HG03095 (cell line): ENCODE measurements at regions not wholly inside any gene's neighbourhood (a gene's known extent, or its start where the extent isn't known, plus 50 kb on each side); places are given as distances from the start of the nearest gene placed in this dataset.
"Not testable (repeated sequence)": the region's sequence is repeated elsewhere in the genome, so short reads cannot be mapped to it uniquely, and the experiment has no call there.

Experiments used
- ATAC-seq: cut with Tn5 transposase; IDR thresholded peaks from one replicate; pipeline ENCODE4 v1.9.1; 2021; ENCODE audit warnings: moderate library complexity; ENCODE audit not compliant: unreplicated experiment

DNA sequence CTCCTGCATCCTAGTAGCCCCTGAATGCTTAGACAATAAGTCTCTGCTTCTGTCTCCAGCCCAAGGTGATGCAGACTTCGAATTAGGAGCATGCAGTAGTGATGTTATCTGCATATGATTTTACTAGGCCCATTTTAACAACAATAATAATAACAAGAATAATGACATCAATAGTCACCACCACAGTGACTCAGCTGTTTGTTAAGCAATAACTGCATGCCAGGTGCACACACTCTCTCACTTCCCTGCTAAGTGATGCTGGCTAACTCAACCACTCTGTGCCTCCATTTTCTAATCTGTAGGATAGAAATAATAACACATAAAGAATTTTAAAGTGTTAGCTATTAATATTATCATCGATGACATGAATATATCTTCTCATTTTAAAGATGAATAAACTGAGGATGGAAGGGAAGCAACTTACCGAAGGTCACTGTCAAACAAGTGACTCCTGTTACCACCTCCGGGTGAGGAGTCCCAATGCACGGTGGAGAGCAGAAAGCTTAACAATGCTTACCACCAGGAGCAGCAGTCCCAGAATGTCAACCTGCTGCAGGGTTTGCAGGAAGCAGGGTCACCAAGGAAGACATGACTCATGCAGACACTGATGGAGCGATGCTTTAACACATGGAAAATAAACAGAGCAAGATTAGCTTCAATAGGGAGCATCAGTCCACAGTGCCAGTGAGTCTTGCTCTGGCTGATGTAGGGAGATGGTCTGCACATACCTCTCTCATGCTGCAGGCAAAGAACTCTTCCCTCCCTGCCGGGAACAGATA lies 290.2 kb downstream of the SPATA17 start:
- no peak for ATAC-seq

- ATAC-seq, result no peak
These were observed 293.8 kb downstream of the SPATA17 start for GRCh38 chr1:217924924-217925323.

DNA sequence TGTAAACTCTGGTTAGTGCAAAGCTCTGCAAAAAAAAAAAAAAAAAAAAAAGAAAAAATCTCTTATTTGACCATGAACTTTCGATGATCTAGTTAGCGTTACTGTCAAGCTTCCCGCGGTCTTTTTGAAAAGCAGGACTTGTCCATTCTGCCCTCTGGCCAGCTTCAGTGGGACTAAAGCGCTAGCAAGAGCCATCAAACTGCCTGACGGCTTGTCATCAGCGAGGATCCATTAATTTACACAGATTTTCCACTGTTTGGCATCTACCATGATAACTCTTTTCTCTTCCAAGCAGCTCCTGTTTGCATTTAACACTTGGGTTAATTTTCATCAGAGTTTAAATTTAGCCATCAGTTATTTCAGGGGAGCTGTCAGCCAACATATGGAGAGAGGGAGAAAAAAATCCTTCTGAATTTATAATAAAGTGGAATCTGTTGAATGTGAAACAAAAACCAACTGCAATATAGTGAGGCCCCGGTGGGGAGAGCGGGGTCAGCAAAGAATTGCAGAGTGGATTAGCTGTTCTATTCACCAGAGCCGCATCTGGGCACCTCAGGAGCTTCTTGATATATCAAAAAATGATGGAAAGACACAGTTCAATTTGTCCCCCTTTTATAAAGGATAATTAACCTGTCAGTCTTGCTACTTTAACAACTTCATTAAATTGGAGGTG lies 298.2 kb downstream of the SPATA17 start:
- no peak for ATAC-seq

GRCh38 chr1:217943361-217943760 lies 312.2 kb downstream of the SPATA17 start:
- ATAC-seq, result no peak

DNA sequence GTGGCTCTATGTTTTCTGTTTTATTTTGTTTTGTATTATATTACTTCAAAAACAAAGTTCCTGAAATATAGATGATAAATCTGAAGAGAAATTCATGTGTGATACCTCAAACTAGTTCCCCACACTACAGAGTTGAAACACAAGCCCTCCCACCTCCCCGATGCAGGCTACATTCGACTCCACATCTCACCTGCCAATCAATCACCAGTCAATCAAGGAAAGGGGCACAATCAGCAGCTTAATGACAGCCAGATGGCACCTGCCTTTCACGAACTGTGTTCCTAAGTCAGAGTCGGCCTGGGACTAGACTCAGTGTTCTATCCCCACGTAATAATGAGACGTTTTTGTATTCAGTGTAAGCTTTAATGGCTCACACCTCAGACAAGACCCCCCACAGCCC lies 313.4 kb downstream of the SPATA17 start:
- ATAC-seq, result no peak

DNA sequence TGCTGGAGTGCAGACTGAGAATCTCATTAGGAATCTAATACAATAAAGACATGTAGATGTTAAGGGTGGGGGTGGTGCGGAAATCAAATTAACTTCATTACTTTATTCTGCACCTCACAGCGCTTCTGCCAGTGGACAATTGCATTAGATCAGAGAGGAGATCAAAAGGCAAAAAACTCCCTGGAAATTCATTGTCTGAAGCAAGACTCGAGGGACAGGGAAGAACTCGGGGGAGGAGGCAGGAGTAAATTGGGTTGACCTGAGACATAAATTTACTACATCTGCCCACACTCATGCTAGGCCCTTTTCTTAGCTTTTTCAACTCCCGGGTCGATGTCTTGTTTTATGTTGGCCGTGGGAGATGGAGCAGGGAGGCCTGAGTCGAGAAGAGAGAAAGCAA lies 315.4 kb downstream of the SPATA17 start:
- ATAC-seq, result no peak

DNA sequence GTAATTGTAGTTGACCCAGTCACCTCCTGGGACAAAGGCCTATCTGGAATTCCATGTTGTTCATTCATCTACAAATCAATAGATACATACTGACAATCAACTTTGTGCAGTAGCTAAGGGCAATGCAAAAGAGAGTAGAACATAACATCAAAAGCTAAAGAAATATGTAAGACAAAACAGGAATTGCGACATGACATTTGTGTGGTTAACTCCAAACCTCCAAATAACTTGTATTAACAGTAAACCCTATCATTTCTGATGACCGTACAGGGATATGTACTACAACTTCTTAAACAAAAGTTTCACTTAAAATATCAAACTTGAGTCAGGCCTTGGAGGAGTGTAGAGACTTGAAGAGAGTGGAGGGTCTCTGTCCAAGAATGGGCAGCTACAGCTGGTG lies 317.6 kb downstream of the SPATA17 start:
- no peak for ATAC-seq

GRCh38 chr1:217953330-217953729 lies 322.2 kb downstream of the SPATA17 start:
- ATAC-seq, result no peak

DNA sequence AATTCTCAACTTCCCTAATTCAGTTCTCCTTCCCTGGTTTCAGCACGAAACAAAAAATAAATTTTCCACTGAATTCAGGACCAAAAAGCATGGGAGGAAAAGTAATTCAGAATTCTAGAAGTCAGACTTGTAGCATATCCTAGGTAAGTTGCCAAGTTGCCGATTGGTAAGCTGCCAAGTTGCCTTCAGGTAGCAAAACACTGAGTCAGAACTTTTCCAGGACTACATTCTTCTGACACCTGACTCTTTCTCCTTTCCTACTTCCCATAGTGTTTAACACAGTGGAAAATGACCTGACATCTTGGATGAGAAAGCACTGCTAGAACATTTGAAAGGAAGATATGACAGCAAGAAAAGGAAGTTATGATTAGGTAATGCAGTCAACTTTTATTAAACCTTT lies 322.8 kb downstream of the SPATA17 start:
- no peak for ATAC-seq

DNA sequence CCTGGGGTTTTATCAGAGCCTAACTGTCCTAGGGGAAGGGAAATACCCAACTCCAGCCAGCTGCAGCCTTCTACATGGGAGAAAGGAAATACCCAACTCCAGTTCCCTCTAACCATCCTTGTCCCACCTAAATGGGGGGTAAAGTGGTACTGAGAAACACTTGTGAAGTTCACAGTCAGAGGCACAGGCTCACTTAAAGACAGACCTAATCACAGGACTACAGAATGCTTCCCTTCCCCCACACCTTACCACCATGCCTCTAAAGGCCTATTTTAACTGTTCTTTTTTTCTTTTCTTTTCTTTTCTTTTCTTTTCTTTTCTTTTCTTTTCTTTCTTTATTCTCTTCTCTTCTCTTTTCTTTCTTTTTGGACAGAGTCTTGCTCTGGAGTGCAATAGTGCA lies 324.6 kb downstream of the SPATA17 start:
- no peak for ATAC-seq

DNA sequence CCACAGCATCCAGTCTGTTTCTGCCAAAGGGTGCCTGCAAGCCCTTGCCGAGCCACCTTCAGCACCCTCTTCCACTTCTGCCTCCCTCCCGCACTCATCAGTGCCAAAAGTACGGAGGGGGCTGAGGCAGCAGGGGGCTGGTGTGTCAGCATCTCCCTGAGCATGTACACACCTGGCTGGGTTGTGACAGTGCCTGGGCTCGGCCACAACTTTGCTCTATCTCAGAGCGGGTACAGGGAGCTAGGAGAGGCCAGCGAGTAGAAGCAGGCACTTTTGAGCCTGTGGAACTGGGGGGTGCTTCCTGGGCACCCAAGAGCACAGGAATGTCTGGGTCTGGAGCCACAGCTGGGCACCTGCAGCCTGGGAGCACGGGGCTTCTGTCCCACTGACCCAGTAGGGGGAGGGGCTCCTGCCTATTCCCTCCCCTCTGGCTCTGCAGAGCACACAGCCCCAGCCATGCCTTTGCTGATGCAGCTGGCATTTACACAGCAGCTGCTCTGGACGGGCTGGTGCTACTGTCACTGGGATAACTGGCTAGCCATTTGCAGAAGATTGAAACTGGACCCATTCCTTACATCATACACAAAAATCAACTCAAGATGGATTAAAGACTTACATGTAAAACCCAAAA lies 319.8 kb upstream of the RRP15 start:
- no peak for ATAC-seq

DNA sequence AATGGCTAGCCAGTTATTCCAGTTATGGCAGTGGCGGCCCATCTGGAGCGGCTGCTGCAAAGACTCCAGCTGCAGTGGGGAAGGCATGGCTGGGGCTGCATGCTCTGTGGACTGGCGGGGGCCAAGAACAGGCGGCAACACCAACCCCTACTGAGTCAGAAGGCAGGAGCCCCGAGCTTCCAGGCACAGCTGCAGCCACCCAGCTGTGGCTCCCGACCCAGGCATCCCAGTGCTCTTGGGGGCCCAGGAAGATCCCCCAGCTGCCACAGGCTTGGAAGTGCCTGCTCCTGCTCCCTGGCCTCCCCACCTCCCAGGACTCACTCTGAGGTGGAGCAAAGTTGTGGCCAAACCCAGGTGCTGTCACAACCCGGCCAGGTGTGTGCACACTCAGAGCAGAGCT lies 317.0 kb upstream of the RRP15 start:
- no peak for ATAC-seq

DNA sequence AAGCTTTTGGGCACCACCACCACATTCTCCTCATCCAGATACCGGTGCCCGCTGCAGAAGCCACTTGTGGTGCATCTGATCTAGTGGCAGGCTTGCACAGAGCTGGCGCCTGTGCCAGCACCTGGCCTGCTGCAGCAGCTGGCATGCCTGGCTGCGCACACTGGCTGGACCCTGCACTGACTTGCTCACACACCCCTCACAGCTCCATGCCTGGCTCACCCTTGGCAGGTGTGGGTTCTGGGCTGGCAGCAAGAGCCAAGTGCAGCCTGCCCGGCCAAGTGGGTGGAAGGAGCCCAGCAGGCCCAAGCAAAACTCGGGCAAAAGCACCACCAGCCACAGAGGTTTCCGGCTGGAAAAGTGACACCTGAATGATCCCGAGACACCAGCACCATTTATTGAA lies 315.7 kb upstream of the RRP15 start:
- no peak for ATAC-seq

- no peak for ATAC-seq
These were observed 307.1 kb upstream of the RRP15 start for GRCh38 chr1:217977943-217978342.

GRCh38 chr1:217981430-217981829 lies 303.7 kb upstream of the RRP15 start:
- no peak for ATAC-seq

DNA sequence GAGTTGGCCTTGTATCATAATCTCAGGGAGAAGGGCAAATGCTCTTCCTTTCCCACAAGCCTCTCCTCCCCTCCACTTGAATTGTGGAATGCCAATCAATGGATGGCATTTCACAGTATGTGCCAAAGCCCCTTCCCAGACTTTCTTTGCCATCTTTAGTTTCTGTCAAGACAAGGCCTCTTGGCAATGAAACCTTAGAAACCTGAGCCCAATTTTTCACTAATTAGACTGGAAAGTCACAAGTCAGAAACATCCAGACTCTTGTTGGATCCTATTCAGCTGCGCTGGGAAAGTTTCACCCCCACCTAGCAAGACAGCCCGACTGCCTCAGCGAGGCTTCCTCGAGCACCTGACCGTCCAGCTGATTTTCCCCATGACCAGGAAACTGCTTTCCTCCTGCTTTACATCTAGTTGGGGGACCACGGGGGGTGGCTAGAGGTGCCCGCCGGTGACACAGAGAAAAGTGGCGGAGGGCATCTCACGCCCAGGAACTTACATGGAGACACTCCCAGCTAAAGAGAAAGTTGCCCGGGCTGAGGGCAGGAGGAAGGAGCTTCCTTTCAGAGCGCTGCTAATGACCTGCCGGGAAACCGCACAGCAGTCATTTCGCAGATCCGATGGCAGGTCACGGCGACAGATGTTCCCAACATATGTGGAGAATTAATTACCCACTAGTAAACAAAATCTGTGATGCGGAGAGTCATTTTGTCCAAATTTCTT lies 302.6 kb upstream of the RRP15 start:
- ATAC-seq, result no peak

- ATAC-seq, result no peak
These were observed 302.1 kb upstream of the RRP15 start for GRCh38 chr1:217983051-217983375.

DNA sequence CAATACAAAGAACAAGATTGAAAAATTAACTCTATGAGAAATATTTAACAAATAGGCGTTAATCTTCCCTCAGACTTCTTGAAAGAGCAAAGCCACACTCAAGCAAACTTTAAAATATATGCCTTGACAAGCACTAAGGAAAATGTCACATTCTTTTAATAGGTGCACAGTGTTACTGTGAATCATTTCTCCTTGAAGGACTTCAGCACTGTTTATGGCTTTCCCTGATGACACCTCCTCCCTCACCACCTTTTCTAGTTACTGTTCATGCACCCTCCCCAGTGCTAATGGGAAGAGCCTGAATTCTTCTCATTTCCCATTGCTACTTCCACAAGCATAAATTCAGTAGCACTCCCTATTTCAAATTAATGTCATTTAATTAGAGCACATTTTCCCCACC lies 299.5 kb upstream of the RRP15 start:
- ATAC-seq, result no peak

- no peak for ATAC-seq
These were observed 295.6 kb upstream of the RRP15 start for GRCh38 chr1:217989510-217989909.

DNA sequence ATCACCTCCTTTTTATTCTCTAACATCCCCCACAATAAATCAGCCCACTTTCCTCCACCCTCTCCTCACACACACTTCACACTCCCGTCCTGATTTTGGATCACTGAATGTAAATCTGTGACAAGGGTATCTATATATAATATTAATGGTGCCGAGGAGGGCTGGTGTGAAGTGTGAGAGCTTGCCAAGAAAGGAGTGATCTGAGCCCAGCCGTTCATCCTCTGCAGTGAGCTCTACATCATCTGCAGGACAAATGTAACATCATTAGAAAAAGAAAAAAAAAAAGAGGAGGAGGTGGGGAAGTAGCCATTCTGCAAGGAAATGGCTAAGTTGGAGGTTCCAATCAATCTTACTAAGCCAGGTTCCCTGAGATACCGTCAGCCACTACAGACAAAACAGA lies 291.7 kb upstream of the RRP15 start:
- no peak for ATAC-seq

GRCh38 chr1:218008296-218008695 lies 276.8 kb upstream of the RRP15 start:
- ATAC-seq, result not testable (repeated sequence)

- not testable (repeated sequence) for ATAC-seq
These were observed 270.0 kb upstream of the RRP15 start for GRCh38 chr1:218015106-218015505.
